Activated T-cell treated with anti-CD3 and anti-CD28 coated beads, Interleukin-2, amount 50 U/mL, for 24 hours (primary cell): ENCODE measurements at regions not wholly inside any gene's neighbourhood (a gene's known extent, or its start where the extent isn't known, plus 50 kb on each side); places are given as distances from the start of the nearest gene placed in this dataset.

Experiments used
- DNase-seq: peaks from one replicate; pipeline ENCODE4 v3.0.0-alpha.2; 2020
- H3K27ac Mint-ChIP-seq: 2 replicates; pipeline ENCODE4 v1.8.0; 2020; ENCODE audit warnings: mild to moderate bottlenecking, mixed read lengths
- H3K27me3 Mint-ChIP-seq: 2 replicates; pipeline ENCODE4 v1.8.0; 2020; ENCODE audit warnings: mixed read lengths
- H3K36me3 Mint-ChIP-seq: 2 replicates; pipeline ENCODE4 v1.8.0; 2020; ENCODE audit warnings: low read depth, mixed read lengths
- H3K4me1 Mint-ChIP-seq: 2 replicates; pipeline ENCODE4 v1.8.0; 2020; ENCODE audit warnings: low read depth, mixed read lengths
- H3K4me3 Mint-ChIP-seq: 2 replicates; pipeline ENCODE4 v1.8.0; 2020; ENCODE audit warnings: mild to moderate bottlenecking, moderate library complexity, mixed read lengths
- H3K9me3 Mint-ChIP-seq: 2 replicates; pipeline ENCODE4 v1.8.0; 2020; ENCODE audit warnings: mixed read lengths

DNA sequence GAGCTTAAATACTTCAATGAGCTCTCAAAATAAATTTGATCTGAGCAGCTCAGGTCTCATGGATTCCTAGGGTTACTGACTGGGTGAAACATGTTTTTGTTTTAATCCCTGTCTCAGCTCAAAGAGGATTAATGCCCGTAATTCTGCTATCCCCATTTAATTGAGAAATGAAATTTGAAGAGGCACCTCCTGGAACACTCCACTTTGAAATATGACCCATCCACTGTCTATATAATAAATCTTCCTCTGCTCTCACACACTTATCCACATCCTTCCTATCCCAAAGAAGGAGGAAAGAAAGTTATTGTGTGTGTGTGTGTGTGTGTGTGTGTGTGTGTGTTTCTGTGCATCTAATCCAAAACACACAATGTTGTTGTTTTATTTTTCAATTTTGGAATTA is 2082.4 kb upstream of the PIK3C3 start:
- Mint-ChIP-seq H3K4me1 (no peaks in the 10 kb centered on the region), H3K9me3 (peaks cover 9% of the 10 kb centered on the region), H3K4me3 (no peak overlapping the region), H3K27ac (no peak overlapping the region), H3K36me3 (no peaks in the 10 kb centered on the region), H3K27me3 (no peaks in the 10 kb centered on the region)
- DNase-seq, result no peak

DNA sequence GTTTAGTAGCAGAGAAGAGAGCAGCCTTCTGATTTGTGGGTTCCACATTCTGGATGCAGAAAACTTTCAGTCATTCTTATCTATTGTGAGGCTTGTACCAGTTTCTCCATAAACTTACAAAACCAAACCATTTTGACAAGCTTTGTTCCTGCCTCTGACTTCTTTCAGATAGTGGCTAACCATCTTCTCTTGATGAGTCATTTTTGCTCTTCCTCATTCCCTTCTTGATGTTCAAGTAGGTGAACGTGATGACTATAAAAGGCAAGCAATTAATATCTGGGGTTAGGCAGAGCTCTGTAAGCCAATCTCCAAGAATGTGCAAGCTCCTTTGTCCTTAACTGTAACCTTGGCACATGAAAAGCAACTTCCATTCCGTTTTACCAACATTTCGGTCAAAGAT is 2083.1 kb upstream of the PIK3C3 start:
- no peaks in the 10 kb centered on the region for H3K4me1 Mint-ChIP-seq
- H3K4me3 Mint-ChIP-seq, result no peak overlapping the region
- H3K9me3 Mint-ChIP-seq, result peaks cover 9% of the 10 kb centered on the region
- DNase-seq, result no peak
- H3K27ac Mint-ChIP-seq, result no peak overlapping the region
- no peaks in the 10 kb centered on the region for H3K36me3 Mint-ChIP-seq
- no peaks in the 10 kb centered on the region for H3K27me3 Mint-ChIP-seq

DNA sequence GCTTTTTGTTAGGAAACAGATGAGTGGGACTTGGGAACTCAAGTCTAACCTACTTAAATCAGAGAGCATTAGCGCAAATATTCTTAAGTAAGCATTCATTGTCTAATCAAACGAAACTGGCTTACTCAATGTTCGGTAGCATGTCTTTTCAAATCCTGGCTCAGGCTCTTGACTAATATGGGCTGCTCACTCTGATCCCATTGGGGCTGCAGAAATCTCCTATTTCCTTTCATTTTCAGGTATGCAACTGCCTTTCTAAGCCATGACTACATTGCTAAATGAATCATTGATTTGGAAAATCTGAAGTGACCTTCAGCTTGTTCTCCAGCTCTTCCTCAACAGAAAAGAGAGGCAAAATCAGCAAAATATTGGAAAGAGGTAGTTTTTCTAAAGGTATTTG is 2084.4 kb upstream of the PIK3C3 start:
- H3K27me3 Mint-ChIP-seq, result no peaks in the 10 kb centered on the region
- H3K9me3 Mint-ChIP-seq, result peaks cover 9% of the 10 kb centered on the region
- DNase-seq, result no peak
- H3K27ac Mint-ChIP-seq, result no peak overlapping the region
- H3K36me3 Mint-ChIP-seq, result no peaks in the 10 kb centered on the region
- H3K4me1 Mint-ChIP-seq, result no peaks in the 10 kb centered on the region
- no peak overlapping the region for H3K4me3 Mint-ChIP-seq

DNA sequence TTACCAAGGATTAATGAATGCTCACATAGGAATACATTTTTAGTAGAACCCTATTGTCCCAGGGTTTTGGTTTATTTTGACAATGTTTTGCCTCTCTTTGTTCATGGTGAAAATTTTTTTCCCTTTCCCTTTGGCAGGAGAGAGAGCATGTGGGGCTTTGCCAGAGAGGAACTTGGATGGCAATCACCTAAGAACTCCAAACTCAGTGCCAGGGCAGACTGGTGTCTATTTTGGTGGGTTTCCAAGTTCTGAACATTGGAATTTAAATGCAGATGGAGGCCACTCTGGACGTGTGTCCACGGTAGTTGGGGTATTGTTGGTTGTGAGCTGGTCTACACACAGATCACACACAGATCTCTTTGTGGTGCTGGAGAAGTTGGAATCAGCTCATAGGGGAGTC is 2091.1 kb upstream of the PIK3C3 start:
- no peaks in the 10 kb centered on the region for H3K4me1 Mint-ChIP-seq
- H3K4me3 Mint-ChIP-seq, result no peak overlapping the region
- H3K9me3 Mint-ChIP-seq, result peaks cover 6% of the 10 kb centered on the region
- DNase-seq, result no peak
- H3K36me3 Mint-ChIP-seq, result no peaks in the 10 kb centered on the region
- no peak overlapping the region for H3K27ac Mint-ChIP-seq
- no peaks in the 10 kb centered on the region for H3K27me3 Mint-ChIP-seq

DNA sequence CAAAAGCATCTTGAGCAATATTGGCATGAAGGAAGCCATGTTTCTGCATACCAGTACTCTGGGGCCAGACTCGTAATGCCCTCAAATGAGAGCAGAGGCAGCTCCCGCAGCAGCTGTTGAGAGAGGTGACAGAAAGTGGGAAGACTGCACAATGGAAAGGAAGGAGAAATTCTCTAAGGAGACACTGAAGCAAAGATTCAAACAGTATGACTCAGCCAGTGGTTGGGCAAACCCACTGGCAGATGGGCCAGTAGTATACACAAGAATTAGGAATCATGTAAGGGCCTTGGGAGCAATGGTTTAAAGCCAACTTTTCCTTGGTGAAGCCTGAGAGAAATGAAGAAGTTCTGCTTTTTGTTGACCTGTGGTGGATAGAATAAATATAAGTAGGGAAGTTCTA is 2092.7 kb upstream of the PIK3C3 start:
- DNase-seq, result no peak
- H3K4me1 Mint-ChIP-seq, result no peaks in the 10 kb centered on the region
- H3K4me3 Mint-ChIP-seq, result no peak overlapping the region
- H3K9me3 Mint-ChIP-seq, result peaks cover 8% of the 10 kb centered on the region
- H3K36me3 Mint-ChIP-seq, result no peaks in the 10 kb centered on the region
- no peaks in the 10 kb centered on the region for H3K27me3 Mint-ChIP-seq
- no peak overlapping the region for H3K27ac Mint-ChIP-seq

DNA sequence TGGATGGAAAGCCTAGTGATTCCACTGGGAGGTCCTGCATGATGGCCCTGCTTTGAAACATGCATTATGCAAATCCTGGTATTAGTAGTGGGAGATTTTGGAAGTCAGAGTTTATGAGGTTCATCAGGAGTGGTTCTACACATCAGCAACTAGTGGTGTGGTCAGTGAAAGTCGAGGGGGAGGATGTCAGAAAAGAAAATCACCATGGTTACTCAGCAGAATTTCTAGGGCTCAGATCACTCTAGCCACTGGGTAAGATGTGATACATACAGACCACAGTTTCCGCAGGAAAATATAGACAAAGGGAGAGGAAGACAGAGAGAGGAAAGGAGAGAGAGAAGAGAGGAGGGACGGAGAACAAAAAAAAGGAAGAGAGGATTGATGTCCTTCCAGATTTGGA is 2100.7 kb upstream of the PIK3C3 start:
- H3K27ac Mint-ChIP-seq, result no peak overlapping the region
- no peak for DNase-seq
- H3K4me3 Mint-ChIP-seq, result no peak overlapping the region
- no peaks in the 10 kb centered on the region for H3K36me3 Mint-ChIP-seq
- H3K27me3 Mint-ChIP-seq, result no peaks in the 10 kb centered on the region
- H3K9me3 Mint-ChIP-seq, result peaks cover 12% of the 10 kb centered on the region
- H3K4me1 Mint-ChIP-seq, result no peaks in the 10 kb centered on the region

DNA sequence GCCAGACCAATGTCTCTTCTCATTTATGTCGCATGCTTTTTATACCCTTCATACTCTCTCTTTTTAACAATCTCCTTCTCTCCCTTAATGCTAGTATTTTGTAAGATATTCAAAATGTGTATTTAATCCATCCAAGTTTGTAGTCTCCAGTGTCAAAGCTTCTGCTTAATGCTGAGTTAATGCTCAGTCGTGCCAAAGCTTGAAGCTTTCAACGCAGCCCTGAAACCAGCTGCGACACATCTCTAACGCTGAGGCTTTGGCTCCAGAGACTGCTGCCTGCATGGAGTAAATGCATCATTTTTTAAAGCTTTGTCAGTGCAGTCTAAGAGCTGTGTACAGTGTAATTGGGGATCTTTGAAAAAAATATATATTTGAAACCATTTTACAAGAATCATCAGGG is 2108.8 kb upstream of the PIK3C3 start:
- H3K27me3 Mint-ChIP-seq, result peaks cover 17% of the 10 kb centered on the region
- H3K27ac Mint-ChIP-seq, result no peak overlapping the region
- peaks cover 5% of the 10 kb centered on the region for H3K9me3 Mint-ChIP-seq
- H3K36me3 Mint-ChIP-seq, result no peaks in the 10 kb centered on the region
- H3K4me3 Mint-ChIP-seq, result no peak overlapping the region
- no peak for DNase-seq
- no peaks in the 10 kb centered on the region for H3K4me1 Mint-ChIP-seq

DNA sequence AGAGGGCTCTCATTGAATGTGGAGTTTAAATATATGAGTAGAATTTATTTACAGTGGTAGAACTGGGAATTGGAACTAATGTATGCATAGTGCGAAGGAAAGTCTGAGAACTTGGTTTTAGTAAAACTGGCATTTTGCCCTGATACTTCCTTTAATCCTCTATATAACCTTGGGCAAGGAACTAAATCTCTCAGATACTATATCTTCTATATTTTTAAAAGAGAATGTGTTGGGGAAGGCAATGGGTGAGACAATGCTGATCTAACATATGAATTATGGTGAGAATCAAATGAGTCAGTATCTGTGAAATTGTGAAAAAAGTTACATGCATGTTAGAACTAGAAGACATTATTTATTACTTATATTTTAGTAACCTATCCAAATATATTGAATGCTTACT is 2109.4 kb upstream of the PIK3C3 start:
- Mint-ChIP-seq H3K36me3 (no peaks in the 10 kb centered on the region), H3K9me3 (peaks cover 5% of the 10 kb centered on the region), H3K4me1 (no peaks in the 10 kb centered on the region), H3K4me3 (no peak overlapping the region), H3K27ac (no peak overlapping the region), H3K27me3 (peaks cover 23% of the 10 kb centered on the region)
- no peak for DNase-seq

DNA sequence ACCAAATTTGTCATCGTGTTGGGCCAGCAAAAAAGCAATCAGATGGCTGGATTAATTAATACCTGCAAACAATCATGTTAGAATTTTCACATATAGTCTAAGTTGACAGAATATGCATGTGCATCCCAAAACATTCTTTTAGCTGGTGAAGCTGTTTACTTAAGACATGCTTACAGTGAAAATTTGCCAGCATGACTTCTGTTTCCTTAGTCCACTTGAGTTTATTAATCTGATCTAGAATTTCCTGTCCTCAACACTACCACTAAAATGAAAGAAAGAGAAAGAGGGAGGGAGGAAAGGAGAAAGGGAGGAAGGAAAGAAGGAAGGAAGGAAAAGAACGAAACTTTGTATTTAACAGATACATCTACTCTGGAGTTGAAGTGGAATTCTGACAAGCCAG is 2109.9 kb upstream of the PIK3C3 start:
- H3K27ac Mint-ChIP-seq, result no peak overlapping the region
- H3K9me3 Mint-ChIP-seq, result peaks cover 5% of the 10 kb centered on the region
- DNase-seq, result no peak
- peaks cover 24% of the 10 kb centered on the region for H3K27me3 Mint-ChIP-seq
- no peaks in the 10 kb centered on the region for H3K36me3 Mint-ChIP-seq
- no peak overlapping the region for H3K4me3 Mint-ChIP-seq
- H3K4me1 Mint-ChIP-seq, result no peaks in the 10 kb centered on the region

DNA sequence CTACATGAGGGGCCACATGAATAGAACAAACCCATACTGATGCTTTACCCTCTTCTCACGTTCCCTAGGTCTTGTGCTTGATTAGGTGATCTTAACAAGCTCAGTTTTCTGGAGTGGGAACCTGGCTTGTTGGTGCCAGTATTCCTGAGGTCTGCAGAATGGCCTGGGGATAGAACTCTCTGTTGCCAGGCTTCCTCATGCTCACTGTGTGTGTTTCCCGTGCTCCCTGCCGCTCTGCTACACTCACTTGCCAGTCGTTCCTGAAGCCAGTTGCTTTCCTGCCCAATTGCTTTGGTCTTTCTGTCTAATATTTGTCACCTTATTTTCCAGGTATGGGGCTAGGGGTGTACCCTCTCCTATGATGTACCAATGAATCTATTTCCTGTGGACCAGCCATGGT is 2111.5 kb upstream of the PIK3C3 start:
- DNase-seq, result no peak
- H3K4me3 Mint-ChIP-seq, result no peak overlapping the region
- no peaks in the 10 kb centered on the region for H3K4me1 Mint-ChIP-seq
- H3K9me3 Mint-ChIP-seq, result no peaks in the 10 kb centered on the region
- H3K36me3 Mint-ChIP-seq, result no peaks in the 10 kb centered on the region
- peaks cover 24% of the 10 kb centered on the region for H3K27me3 Mint-ChIP-seq
- H3K27ac Mint-ChIP-seq, result no peak overlapping the region

DNA sequence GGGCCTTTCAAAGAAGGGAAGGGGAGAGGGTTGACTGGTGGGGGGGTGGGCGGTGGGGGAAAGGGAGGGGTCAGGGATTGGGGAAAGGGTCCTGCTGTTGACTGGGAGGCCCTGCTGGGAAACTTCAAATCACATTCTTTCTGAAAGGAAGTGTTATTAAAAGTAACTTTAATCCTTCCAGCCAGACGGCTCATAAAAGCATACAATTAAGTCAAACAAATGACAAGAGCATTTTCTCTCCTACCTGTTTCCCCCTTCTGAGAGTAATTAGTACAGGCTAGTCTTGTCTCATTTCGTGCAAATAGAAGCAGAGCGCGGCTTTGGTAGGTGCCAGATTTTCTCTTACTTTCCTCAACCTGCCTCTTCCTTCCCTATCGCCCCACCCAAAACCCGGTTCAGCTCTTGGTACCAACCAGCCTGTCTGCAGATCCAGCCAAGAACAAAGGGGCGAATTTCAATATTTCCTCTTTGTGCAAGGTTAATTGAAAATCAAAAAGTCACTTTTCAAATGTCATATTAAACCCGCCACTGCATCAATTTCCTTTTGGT is 2112.6 kb upstream of the PIK3C3 start:
- H3K4me1 Mint-ChIP-seq, result no peaks in the 10 kb centered on the region
- peaks cover 24% of the 10 kb centered on the region for H3K27me3 Mint-ChIP-seq
- H3K4me3 Mint-ChIP-seq, result no peak overlapping the region
- no peaks in the 10 kb centered on the region for H3K9me3 Mint-ChIP-seq
- DNase-seq, result no peak
- H3K27ac Mint-ChIP-seq, result no peak overlapping the region
- no peaks in the 10 kb centered on the region for H3K36me3 Mint-ChIP-seq

DNA sequence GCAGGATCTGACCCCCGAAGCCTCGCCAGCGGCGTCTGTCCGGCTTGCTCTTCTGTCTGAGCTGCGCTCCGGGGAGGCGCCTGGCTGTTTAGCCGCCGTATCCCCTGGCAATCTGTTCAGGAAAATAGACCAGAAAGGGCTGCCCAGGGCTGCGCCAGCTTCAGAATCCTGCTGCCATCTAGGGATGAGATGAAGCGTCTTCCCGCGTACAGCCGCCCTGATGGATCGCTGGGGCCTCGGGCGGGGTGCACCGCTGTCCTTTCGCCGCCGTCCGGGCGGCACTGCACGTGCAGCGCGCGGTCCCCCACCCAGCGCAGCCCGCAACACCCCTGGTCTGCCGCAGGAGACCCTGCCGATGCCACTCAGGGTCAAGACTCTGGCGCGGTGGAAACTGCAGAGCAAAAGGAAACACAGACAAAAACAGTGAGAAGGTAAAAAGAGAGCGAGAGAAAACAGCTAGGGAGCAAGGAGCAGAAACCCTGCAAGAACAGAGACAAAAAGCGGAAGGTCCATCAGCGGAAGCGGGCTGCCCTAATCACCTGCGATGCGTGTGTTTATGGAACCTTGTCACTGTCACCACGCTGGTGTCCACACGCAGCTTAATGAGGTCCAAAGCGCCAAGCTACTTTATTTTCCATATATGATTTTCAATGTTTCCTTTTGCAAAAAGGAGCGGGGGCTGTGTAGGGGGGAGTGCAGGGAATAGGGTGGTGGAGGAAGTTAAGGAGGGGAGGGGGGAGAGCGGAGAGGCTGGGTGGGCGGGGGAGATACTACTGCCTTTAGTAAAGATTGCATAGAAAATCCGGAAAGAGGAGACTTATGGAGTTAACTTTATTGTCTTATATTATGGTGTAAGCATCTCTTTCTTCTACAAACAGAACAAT is 2113.3 kb upstream of the PIK3C3 start:
- Mint-ChIP-seq H3K27ac (no peak overlapping the region), H3K27me3 (peaks cover 24% of the 10 kb centered on the region), H3K9me3 (no peaks in the 10 kb centered on the region), H3K4me3 (no peak overlapping the region), H3K4me1 (no peaks in the 10 kb centered on the region), H3K36me3 (no peaks in the 10 kb centered on the region)
- no peak for DNase-seq

DNA sequence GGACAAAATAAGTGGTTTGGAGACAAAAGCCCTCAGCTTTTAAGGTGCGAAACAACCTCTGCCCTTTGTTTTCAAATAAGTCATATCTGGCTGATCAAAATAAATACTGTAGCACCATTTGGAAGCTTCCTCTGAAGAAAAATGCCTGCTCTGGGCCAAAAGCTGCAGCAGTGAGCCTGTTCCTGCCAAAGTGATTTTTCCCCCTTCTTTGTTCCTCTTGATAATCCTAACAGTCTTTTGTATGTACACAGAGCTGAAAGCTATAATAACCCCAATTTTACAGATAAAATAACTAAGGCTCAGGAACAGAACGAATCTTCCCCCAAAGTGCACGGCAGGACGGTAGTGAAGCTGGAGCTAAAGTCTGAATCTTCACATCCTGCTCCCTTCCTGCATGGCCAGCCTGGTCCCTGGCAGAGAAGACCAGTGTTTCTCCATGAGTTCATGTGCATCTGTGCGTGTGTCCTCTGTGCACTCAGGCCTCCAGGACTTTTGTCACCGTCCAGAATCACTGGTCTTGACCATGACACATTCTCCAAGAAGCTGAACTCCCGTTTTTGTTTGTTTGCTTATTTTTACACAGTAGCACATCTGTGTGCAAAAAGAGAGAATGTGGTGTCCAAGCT is 2114.1 kb upstream of the PIK3C3 start:
- Mint-ChIP-seq H3K9me3 (no peaks in the 10 kb centered on the region), H3K4me3 (no peak overlapping the region), H3K27ac (no peak overlapping the region), H3K36me3 (no peaks in the 10 kb centered on the region), H3K4me1 (no peaks in the 10 kb centered on the region), H3K27me3 (peaks cover 24% of the 10 kb centered on the region)
- DNase-seq, result no peak

DNA sequence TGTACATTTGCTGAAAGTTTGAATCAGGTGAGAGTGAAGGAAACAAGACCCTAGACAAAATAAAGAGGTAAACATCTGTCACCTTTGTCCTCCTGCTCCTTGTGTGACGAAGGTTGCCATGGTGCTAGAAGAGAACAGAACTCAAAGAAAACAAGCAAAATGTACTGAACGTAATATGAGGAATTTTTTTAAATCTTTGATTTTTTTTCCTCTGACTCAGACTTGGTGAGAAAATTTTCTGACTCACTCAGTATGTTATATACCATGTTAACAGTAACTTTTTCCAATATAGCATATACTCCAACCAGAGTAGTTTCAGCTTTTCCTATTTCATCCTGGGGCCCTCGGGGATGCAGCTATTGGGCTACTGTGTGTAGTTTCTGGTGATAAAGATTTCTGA is 2114.6 kb upstream of the PIK3C3 start:
- H3K27ac Mint-ChIP-seq, result no peak overlapping the region
- no peaks in the 10 kb centered on the region for H3K36me3 Mint-ChIP-seq
- H3K4me3 Mint-ChIP-seq, result no peak overlapping the region
- peaks cover 24% of the 10 kb centered on the region for H3K27me3 Mint-ChIP-seq
- no peaks in the 10 kb centered on the region for H3K4me1 Mint-ChIP-seq
- DNase-seq, result no peak
- H3K9me3 Mint-ChIP-seq, result peaks cover 2% of the 10 kb centered on the region

DNA sequence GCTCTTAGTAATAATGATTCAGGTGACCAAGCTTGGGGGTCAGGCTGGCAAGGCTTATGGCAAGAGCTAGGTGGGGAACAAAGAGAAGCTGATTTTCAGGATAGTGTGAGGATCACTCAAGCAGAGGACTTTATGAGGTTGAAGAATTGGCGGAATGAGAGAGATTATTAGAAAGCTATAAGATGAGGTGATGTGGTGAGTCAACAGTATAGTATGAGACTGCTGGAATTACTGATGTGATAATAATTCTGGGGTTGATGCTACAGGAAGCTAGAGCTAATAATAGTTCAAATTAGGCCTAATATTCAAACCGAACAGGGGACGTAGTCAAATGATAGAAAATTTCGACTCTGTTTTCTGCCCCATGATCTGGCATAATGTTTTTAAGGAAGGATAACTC is 2115.3 kb upstream of the PIK3C3 start:
- DNase-seq, result no peak

More for the DNA sequence above, 2115.3 kb upstream of the PIK3C3 start:
- H3K27ac Mint-ChIP-seq, result no peak overlapping the region
- peaks cover 2% of the 10 kb centered on the region for H3K9me3 Mint-ChIP-seq
- no peak overlapping the region for H3K4me3 Mint-ChIP-seq
- H3K27me3 Mint-ChIP-seq, result peaks cover 24% of the 10 kb centered on the region
- no peaks in the 10 kb centered on the region for H3K4me1 Mint-ChIP-seq
- H3K36me3 Mint-ChIP-seq, result no peaks in the 10 kb centered on the region
